ENCODE measurements at regions not wholly inside any gene's neighbourhood (a gene's known extent, or its start where the extent isn't known, plus 50 kb on each side); places are given as distances from the start of the nearest gene placed in this dataset.

GRCh38 chr7:112907658-112908057 lies 117.5 kb upstream of the TMEM168 start:
- TF ChIP-seq CTCF (IDR thresholded peaks at IDR 0.05; ENCODE audit: control extremely low read depth in 1 of 3, insufficient read depth in 1 of 3, low read depth in 1 of 3, low read length in 3 of 3) (no peak), ZNF274 (IDR thresholded peaks at IDR 0.05; ENCODE audit: borderline replicate concordance, extremely low read depth, low read length) (no peak), EP300 (IDR thresholded peaks at IDR 0.05; ENCODE audit: borderline replicate concordance in 1 of 2, low read depth in 2 of 2, low read length in 2 of 2) (no peak), SAP30 (IDR thresholded peaks at IDR 0.05; ENCODE audit: insufficient read depth, insufficient replicate concordance, low read length) (no peak), KDM5A (IDR thresholded peaks at IDR 0.05; ENCODE audit: low read length) (no peak), FOSL1 (IDR thresholded peaks at IDR 0.05; ENCODE audit: insufficient read depth, low read depth, low read length) (no peak), TAF7 (optimal IDR thresholded peaks at IDR 0.05; ENCODE audit: borderline replicate concordance, low read depth, low read length) (no peak), RXRA (IDR thresholded peaks at IDR 0.05; ENCODE audit: insufficient read depth, low read depth, low read length) (no peak), POLR2AphosphoS5 (IDR thresholded peaks at IDR 0.05; ENCODE audit: low read depth, low read length) (no peak), EZH2 (IDR thresholded peaks at IDR 0.05; ENCODE audit: low read depth, low read length, severe bottlenecking) (no peak), GABPA (IDR thresholded peaks at IDR 0.05; ENCODE audit: borderline replicate concordance, insufficient read depth, low read length) (no peak), CREB1 (IDR thresholded peaks at IDR 0.05) (no peak), RFX5 (IDR thresholded peaks at IDR 0.05; ENCODE audit: borderline replicate concordance, low read depth, low read length) (no peak), RAD21 (IDR thresholded peaks at IDR 0.05 in 1 of 2, conservative IDR thresholded peaks at IDR 0.05 in 1 of 2; ENCODE audit: low read depth in 2 of 2, low read length in 2 of 2) (no peak)
